HG02840 (cell line): ENCODE measurements at regions not wholly inside any gene's neighbourhood (a gene's known extent, or its start where the extent isn't known, plus 50 kb on each side); places are given as distances from the start of the nearest gene placed in this dataset.

ENCODE experiments used
- ATAC-seq: cut with Tn5 transposase; IDR thresholded peaks from one replicate; pipeline ENCODE4 v1.9.1; 2021; ENCODE audit warnings: mild to moderate bottlenecking, moderate library complexity, moderate number of reproducible peaks; ENCODE audit not compliant: unreplicated experiment, low FRiP score

GRCh38 chr13:50071379-50071778 is 56.1 kb downstream of the KCNRG start:
- no peak for ATAC-seq

DNA sequence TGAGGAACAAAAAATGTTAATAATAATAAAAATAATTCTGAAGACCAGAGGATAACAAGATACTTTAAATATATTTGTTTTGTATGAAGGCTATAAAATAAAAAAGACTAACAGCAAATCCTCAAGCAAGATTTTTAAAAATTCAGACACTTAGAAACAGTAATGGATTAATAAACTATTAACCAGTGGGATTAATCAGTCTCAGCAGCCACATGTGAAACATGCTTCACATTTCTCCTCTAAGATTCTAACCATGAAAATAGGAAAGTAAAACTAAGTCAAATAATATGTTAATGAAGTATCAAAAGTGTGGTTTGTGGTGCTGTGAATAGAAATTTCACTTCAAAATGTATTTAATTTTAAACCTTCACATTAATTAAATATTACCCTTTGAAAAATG is 57.4 kb downstream of the KCNRG start:
- ATAC-seq: no peak

GRCh38 chr13:50073340-50073739 is 58.1 kb downstream of the KCNRG start:
- ATAC-seq: no peak

DNA sequence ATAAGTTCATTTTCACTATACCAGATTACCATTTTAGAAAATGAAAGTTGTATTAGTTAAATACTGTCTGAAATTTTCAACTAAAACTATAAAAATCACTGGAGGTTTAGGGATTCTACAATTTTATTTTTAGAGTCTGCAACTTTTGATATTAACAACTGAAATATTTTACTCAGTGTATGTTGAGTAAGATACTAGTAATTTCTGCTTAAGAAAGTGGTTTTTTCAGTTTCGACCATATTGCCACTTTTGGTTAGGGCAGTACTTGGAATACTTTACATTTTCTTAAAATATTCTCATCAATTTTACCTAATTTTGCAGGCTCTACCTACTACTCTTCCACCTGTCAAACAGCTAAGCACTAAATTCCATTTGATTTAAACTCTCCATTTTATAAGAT is 59.6 kb downstream of the KCNRG start:
- ATAC-seq: peak; percentile 44

- no peak for ATAC-seq
Measured at GRCh38 chr13:50075619-50076097, 60.4 kb downstream of the KCNRG start.

DNA sequence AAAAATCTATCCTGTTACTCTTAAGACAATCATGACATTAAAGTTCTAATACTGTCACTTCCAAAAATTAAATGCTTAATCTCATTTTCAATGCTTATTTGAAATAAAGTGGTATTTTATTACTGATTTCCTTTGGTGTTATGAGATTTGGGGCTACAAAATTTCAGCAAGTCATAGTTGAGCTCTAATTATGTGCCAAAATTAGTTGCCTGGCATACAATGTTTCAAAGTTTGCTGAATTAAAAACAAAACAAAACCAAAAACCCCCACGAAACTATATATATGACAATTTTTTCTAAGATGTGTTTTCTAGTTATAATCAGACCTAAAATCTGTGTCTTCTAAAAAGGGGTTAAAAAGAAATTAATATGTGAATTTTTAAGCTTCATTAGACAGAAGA is 62.2 kb downstream of the KCNRG start:
- no peak for ATAC-seq

DNA sequence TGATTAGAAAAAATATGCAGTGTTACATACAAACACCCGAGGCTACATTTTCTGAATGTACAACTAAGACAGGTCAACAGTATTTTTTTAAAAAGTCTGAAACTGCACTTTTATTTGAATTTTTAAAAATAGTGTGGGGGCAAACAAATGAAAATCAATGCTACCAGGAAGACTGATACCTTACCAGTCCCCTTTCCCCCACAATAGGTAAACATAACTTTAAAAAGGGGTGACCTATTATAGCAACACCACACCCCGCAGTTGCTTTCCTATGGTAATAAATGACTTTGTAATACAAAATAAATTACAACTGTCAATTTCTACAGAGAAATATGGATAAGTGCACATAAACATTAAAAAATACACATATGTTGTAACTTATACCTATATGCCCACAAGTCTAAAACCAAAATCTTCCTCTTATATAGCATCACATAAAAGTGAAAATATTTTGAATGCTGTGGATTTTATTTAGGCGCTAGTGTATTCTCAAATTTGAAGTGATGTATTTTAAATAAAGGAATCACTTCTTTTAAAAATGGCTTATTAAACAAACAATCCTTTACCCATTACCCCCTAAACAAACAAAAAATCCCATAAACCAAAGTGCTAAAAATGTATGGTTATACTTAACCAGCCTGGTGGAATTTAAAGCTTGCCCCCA is 63.1 kb downstream of the KCNRG start:
- ATAC-seq: no peak

GRCh38 chr13:50078895-50079654 is 63.8 kb downstream of the KCNRG start:
- no peak for ATAC-seq

DNA sequence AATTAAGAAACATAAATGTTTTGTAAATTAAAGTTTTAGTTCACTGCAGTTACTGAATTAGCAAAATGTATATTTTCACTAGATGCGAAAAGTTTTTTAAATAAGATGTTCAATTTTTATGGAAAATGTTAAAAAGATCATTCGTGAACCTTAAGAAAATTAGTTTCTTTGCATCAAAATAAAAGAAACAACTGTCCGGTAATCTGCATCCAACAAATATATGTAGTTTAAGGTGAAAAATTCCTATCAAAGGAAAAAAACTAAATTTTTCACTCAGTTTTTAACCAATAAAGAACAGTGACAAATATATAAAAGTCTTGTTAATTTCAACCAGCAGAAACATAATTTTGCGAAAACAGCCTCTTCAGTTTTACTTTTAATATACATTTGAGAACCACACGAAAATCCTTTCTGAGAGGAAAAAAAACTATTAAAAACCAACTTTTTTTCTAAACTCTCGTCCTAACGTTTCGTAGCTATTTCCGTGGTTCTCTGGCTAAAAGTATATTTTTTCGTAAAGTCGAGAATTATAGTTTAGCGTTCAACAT is 64.5 kb downstream of the KCNRG start:
- ATAC-seq: no peak

DNA sequence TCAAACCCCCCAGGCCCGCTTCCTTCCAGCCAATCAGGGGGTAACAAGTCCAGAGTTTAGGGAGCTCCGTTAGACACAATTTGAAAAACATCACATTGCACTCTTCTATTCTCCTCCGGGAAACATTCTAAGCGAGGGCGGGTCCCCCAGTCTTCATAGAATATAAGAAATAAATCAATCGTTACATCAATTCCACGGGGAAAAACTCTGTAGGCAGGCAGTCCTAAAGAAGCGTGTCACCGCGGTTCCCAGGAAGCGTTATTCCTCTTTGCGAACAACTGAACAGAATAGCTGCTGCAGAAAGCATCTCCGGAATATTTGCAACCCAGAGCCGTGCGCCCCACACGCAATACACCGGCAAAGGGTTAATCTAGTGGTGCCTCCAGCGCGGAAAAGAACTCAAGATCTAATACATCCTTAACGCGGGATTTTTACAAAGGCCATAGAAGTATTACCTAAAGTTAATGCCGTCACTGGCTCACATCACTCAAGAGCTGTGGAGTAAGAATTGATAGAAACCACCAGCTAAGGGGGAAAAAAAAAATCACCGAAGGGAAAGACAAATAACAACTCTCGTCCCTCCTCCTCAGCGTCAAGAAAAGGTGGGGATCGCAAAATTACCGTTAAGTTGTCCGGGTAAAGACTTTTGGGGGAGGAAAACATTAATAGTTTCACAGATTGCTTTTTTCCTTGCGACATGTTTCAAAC is 65.1 kb downstream of the KCNRG start:
- no peak for ATAC-seq

GRCh38 chr13:50080911-50081678 is 65.9 kb downstream of the KCNRG start:
- peak; percentile 11 for ATAC-seq

DNA sequence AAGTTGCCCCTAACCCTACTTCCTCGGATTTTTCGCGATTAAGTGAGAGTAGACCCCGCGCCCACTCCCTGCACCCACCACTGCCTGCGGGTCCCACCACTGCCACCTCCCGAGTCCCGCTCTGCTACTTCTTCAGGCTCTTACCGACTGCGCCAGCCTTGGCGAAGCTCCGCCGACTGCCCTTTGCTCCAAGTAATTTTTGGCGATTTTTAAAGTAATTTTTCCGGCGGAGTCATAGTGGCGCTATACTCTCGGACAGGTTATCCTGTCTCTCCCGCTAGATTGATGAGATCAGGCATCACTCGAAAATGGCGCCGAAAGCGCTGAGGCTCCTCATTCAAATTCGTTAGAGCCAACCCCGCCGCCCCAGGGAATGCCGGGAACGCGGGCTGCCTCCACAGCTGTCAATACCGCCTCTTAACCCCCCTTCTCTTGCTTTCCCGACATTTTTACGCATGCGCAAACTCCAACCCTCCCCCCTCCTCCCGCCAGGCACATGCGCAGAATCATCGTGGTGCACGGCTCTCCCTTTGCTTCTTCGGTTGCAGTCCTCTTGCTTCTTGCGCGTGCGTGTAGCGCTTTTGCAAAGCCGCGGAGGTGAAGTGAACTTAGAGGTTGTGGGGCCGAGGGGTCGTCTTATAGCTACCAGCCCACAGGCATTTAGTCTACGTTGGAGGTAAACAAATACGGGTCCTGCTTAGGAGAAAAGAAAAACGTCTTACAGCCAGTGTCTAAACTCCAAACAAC is 66.6 kb downstream of the KCNRG start:
- ATAC-seq: peak; percentile 72

DNA sequence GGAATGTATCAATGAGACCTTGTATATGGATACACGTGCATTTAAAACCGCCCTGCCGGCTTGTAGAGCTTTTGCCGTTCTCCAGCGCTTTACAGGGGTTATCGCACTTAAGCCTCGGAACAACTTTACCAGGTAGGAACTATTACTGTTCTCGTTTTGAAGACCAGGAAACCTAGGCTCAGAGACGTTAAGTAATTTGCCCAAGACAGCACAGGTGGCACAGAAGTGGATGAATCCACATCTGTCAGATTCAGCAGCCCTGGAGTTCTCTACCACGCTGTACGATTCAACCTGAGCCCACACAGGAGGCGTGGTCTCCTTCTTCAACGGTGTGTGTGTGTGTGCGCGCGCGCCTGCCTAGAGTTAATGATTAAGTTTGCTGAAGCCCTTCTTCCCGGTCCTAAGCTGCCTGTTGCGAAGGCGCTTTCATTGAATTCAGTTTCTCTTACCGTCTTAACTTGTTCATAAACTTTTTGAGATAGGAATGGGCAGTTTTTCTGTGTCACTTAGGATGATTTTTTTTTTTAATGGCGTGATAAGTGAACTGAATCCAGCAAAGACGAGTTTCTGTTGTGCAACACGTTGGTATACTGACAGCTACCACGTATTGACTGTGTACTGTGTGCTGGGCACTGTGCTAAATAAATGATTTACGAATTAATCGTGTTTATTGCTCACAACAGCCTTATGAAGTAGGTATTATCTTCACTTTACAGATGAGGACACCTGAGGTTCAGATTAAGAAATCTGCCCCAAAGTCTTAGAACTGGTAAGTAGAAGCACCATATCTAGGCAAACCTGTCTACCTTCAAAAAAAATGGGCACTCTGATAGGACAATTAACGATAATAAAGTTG is 67.4 kb downstream of the KCNRG start:
- peak; percentile 46 for ATAC-seq

DNA sequence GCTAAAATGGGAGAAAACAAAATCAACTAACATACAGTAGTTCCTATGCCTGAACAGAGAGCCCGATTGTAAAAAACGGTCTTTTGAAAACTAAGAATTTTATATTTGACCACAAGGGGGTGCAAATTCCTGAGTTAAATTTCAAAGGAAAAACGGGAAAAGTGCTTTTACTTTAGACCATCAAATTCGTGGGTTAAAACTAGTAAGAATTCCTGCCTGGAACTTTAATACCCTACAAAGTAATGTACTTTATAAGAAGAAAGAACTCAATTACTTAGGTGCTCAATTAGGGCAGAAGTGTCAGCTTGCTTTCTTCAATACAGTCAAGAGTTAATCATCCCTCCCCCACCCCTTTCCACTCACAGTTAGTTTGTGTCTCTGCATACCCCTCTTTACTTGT is 69.8 kb downstream of the KCNRG start:
- no peak for ATAC-seq

GRCh38 chr13:50089633-50090032 is 74.4 kb downstream of the KCNRG start:
- ATAC-seq: no peak

GRCh38 chr13:50090211-50090610 is 75.0 kb downstream of the KCNRG start:
- ATAC-seq: no peak

DNA sequence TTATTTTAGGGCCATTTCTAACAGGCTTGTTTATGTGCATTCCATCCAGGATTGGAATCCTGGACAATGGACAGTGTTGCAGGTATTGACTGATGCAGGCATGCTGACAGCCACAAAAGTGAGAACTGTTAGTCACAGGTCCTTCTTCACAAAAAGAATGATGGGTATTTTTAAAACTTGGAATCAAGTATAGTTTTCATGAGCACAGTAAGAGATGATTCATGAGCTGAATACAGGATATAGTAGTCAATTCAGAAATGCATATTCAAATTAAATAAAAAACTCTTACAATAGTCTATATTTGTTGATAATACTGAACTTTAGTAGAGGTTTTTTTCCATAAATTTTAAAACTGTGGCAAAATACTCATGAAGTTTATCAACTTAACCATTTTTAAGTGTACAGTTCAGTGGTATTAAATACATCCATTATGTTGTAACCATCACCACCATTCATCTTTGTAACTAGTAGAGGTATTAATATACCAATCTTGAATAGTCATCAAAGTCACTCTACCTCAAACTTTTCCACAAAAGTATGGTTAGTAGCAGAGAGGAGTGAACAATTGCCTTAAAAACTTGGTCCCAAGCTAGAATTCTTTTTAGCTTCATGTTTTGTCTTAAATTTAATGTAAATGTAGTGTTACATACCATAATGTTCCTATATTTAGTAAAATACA is 79.5 kb downstream of the KCNRG start:
- ATAC-seq: no peak

DNA sequence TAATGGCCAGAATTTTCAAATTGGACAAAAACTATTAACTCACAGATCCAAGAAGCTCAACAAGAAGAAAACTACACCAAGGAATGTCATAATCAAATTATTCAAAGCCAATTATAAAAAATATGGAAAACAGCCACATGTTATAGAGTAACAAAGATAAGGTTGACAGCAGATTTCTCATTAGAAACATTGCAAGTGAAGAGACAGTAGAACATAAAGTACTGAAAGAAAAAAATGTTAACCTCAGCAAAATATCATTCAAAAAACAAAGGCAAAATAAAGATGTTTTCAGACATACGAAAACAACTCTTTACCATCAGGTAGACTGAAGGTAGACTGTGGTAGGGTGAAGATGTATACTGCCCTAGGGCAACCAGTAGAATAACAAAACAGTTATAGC is 83.4 kb downstream of the KCNRG start:
- no peak for ATAC-seq
